Breast epithelium (tissue), 3 donors: ENCODE measurements at regions not wholly inside any gene's neighbourhood (a gene's known extent, or its start where the extent isn't known, plus 50 kb on each side); places are given as distances from the start of the nearest gene placed in this dataset.

Source experiments
- POLR2AphosphoS5 ChIP-seq, 3 donors: sonication (generic); formaldehyde crosslinking; IDR thresholded peaks; one replicate each; pipeline ENCODE4 v1.6.1; 2017; ENCODE audit warnings: antibody characterized with exemption in 3 of 3
- TF ChIP-seq, protein P1 (sequence below), 3 donors: fragments of 450-650 bp; IDR thresholded peaks; one replicate each; pipeline ENCODE4 v1.5.1; 2016 to 2017; ENCODE audit warnings: antibody characterized with exemption in 3 of 3, mild to moderate bottlenecking in 3 of 3, moderate library complexity in 3 of 3

DNA sequence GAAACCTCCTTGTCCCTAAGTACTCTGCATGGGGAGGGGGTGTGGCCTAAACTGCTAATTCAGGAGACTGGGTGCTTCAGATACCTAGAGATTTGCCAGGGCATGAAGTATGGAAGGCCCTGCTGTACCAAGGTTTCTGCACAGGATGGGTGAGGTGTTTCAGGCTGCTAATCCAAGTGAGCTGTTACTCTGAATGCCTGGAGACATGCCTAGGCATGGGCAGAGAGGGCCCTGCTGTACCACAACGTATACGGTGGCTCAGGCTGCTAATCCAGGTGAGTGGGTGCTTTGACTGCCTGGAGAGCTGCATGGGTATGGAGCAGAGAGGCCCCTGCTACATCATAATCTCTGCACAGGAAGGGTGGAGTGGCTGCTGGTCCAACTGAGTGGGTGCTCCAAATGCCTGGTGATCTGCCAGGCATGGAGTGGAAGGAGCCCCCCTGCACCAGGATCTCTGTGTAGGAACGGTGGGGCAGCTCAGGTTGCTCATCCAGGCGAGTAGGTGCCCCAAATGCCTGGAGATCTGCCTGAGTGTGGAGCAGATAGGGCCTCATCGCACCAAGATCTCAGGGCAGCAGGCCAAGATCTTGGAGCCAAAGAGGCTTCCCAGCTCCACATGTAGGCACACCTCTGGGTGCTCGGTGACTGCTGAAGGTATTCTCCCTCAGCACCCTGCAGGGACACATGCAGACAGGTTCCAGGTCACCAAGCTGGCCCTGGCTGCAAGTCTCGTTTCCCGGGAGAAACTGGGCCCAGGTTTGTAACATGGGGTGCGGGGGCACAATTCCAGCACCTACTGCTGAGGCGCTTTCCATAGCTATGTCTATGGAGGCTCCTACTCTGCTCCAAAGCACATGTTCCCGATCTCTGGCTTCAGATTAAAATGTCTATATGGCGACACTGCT, 252.5 kb upstream of the PLXNA2 start:
- TF ChIP-seq POLR2AphosphoS5 (IDR thresholded peaks at IDR 0.05), result no peak
- TF ChIP-seq, protein P1, sequence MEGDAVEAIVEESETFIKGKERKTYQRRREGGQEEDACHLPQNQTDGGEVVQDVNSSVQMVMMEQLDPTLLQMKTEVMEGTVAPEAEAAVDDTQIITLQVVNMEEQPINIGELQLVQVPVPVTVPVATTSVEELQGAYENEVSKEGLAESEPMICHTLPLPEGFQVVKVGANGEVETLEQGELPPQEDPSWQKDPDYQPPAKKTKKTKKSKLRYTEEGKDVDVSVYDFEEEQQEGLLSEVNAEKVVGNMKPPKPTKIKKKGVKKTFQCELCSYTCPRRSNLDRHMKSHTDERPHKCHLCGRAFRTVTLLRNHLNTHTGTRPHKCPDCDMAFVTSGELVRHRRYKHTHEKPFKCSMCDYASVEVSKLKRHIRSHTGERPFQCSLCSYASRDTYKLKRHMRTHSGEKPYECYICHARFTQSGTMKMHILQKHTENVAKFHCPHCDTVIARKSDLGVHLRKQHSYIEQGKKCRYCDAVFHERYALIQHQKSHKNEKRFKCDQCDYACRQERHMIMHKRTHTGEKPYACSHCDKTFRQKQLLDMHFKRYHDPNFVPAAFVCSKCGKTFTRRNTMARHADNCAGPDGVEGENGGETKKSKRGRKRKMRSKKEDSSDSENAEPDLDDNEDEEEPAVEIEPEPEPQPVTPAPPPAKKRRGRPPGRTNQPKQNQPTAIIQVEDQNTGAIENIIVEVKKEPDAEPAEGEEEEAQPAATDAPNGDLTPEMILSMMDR (IDR thresholded peaks at IDR 0.05), result no peak
